ENCODE measurements at regions not wholly inside any gene's neighbourhood (a gene's known extent, or its start where the extent isn't known, plus 50 kb on each side); places are given as distances from the start of the nearest gene placed in this dataset.

- Histone ChIP-seq H3K36me3 (ENCODE audit: insufficient read depth, low read length) (no peaks in the 10 kb centered on the region), H3K9me3 (ENCODE audit: control insufficient read depth, insufficient read depth, low read length) (no peaks in the 10 kb centered on the region), H3K4me1 (ENCODE audit: insufficient read depth, low read length) (no peaks in the 10 kb centered on the region), H3K9ac (ENCODE audit: low read depth, low read length) (no peak overlapping the region)
Observed at GRCh38 chr7:1361756-1362125, 97.5 kb downstream of the MICALL2 start.

- no peaks in the 10 kb centered on the region for H3K4me1 ChIP-seq (ENCODE audit: insufficient read depth, low read length)
Observed at GRCh38 chr7:1362301-1362700, 97.0 kb downstream of the MICALL2 start.

DNA sequence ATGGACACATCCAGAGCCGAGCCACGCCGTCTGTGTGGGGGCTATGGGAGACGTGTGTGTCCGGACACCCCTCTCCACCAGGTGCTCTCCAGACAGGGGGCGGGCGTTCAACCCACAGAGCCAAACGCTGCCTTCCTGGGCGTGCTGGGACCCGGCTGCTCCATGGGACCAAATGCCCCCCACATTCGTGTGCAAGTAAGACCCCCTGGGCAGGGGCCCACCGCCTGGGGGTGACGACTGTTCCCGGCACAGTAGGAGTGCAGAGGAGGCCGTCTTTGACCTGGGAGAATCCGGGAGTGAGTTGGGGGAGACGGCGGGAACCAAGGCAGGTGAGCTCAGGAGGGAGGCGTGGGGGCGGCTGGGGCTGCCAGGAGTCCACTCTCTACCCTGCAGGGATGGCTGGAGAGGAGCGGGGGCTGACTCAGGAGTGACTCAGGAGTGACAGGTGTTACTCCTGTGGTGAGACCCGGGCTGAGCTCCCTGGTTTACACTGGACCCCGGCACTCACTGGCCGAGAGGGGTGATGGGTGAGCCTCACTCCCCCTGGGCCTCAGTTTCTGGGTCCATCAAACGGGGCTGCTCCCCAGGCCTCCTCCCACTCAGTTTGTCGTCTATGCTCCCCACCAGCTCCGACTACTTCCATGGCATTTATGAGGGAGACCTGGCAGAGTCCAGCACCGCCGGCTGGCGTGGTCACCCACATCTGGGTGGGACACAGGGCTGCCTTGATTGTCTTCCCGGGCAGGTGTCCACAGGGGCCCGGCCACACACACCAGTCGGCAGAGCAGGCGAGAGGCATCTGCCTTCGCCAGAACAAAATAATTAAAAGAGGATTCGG, 95.0 kb downstream of the MICALL2 start:
- Histone ChIP-seq H3K4me1 (ENCODE audit: insufficient read depth, low read length) (peaks cover 4% of the 10 kb centered on the region; the same call in 1 of the 2 replicates), H3K9ac (ENCODE audit: low read depth, low read length) (no peak overlapping the region), H3K9me3 (ENCODE audit: control insufficient read depth, insufficient read depth, low read length) (no peaks in the 10 kb centered on the region), H3K36me3 (ENCODE audit: insufficient read depth, low read length) (no peaks in the 10 kb centered on the region)

More at GRCh38 chr7:1362301-1362700, 97.0 kb downstream of the MICALL2 start:
- Histone ChIP-seq H3K9ac (ENCODE audit: low read depth, low read length) (no peak overlapping the region), H3K36me3 (ENCODE audit: insufficient read depth, low read length) (no peaks in the 10 kb centered on the region), H3K9me3 (ENCODE audit: control insufficient read depth, insufficient read depth, low read length) (no peaks in the 10 kb centered on the region)

DNA sequence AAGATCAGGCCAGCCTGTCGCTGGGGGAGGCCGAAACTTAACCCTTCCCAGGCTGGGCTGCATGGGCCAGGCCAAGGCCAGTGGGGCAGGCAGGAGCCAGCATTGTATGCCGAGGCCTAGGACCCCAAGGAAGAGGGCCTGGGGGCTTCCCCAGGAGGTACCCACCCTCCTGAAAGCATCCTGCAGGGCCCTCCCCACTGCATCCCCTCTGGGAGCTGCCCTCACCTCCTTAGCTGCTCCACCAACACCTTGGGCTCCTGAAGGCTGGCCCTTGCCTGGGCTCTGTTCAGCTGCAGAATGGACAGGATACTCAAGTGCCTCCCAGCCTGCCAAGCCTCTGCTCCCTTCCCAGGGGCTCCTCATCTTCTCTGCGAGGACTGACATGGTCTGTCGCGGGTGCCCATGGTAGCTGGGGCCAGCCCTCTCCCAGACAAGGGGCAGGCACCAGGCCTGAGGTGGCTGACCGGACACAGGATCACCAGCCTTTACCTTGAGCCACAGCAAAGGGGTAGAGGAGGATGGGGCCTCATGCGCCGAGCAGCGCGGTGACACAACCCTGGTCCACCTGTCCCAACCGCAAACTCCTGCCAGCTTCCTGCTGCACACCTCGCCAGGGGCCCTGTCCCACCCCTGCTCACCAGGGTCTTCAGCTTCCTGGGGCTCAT, 94.2 kb downstream of the MICALL2 start:
- Histone ChIP-seq H3K4me1 (ENCODE audit: insufficient read depth, low read length) (peaks cover 4% of the 10 kb centered on the region; the same call in 1 of the 2 replicates), H3K36me3 (ENCODE audit: insufficient read depth, low read length) (no peaks in the 10 kb centered on the region), H3K9ac (ENCODE audit: low read depth, low read length) (no peak overlapping the region), H3K9me3 (ENCODE audit: control insufficient read depth, insufficient read depth, low read length) (no peaks in the 10 kb centered on the region)

DNA sequence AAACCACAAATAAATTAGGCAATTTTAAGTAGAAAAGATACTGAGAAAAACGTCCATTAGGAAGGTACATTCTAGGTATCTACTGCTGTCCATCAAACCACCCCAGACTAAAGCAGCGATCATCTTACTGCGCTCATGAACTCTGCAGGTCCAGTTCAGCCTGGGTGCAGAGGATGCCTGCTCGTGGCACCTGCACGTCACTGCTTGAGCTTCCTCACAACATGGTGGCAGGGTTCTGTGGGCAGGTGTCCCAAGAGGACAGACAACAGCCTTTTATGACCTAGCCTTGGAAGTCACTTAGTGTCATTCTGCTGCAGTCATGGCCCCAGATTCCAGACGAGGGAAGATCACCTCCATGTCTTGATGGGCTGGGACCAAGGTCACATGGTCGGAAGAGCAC, 93.4 kb downstream of the MICALL2 start:
- no peaks in the 10 kb centered on the region for H3K36me3 ChIP-seq (ENCODE audit: insufficient read depth, low read length)
- H3K9ac ChIP-seq (ENCODE audit: low read depth, low read length) = no peak overlapping the region
- no peaks in the 10 kb centered on the region for H3K9me3 ChIP-seq (ENCODE audit: control insufficient read depth, insufficient read depth, low read length)
- H3K4me1 ChIP-seq (ENCODE audit: insufficient read depth, low read length) = peaks cover 4% of the 10 kb centered on the region; the same call in 1 of the 2 replicates

GRCh38 chr7:1366801-1367405, 92.4 kb downstream of the MICALL2 start:
- Histone ChIP-seq H3K36me3 (ENCODE audit: insufficient read depth, low read length) (no peaks in the 10 kb centered on the region), H3K4me1 (ENCODE audit: insufficient read depth, low read length) (peaks cover 4% of the 10 kb centered on the region; the same call in 1 of the 2 replicates), H3K9ac (ENCODE audit: low read depth, low read length) (no peak overlapping the region), H3K9me3 (ENCODE audit: control insufficient read depth, insufficient read depth, low read length) (no peaks in the 10 kb centered on the region)

DNA sequence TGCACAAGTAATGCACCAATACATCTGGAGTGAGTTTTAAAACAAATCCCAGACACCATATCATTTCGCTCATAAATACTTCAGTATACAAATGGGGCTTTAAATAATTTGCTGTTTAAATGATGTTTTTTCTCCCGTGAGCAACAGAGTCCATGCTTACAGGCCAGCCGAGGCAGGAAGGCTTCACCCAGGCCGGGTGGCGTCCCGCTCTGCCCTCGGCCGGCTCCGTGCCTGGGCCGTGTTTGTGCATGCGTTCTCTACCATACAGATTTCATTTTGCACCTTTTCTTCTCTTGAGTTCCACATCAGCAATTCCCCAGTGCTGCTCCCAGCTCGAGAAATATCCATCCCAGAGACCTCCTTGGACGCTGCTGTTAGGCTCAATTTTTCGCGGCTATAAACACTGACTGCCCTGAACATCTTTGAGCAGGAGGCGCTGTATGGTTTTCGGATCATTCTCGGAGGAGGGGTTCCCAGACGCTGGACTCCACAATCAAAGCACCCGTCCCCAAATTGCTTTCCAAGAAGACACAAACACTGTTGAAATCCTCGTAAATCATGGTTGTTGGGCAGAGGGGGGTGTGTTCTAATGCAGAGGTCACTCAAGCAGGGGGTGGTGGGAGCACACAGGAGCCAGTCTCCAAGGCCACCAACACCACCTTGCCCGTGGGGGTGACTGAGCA, 91.6 kb downstream of the MICALL2 start:
- no peak overlapping the region for H3K9ac ChIP-seq (ENCODE audit: low read depth, low read length)
- no peaks in the 10 kb centered on the region for H3K9me3 ChIP-seq (ENCODE audit: control insufficient read depth, insufficient read depth, low read length)
- peaks cover 4% of the 10 kb centered on the region; the same call in 1 of the 2 replicates for H3K4me1 ChIP-seq (ENCODE audit: insufficient read depth, low read length)
- no peaks in the 10 kb centered on the region for H3K36me3 ChIP-seq (ENCODE audit: insufficient read depth, low read length)

DNA sequence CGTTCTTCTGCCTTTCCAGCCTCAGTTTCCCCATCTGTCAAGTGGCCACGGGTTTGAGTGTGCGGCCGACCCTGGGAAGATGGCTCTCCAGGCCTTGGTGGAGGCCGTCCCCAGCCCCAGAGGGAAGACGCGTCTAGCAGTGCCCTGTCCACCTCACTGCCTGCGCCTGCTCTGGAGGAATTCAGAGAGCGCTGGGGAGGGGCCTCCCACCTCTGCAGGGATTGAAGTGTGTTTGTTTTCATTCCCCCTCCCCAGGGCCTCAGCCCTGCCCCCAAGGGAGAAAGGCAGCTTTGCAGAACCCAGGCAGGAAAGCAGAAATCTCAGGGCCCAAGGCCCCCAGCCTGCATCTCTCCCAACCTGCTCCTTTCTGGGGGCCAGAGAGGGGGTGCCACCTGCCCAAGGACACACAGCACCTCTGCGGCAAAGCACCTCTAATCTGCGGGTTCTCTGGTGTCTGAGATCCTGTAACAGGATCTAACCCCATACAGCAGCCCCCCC, 91.0 kb downstream of the MICALL2 start:
- no peak overlapping the region; the same call in 1 of the 2 replicates for H3K9ac ChIP-seq (ENCODE audit: low read depth, low read length)
- H3K4me1 ChIP-seq (ENCODE audit: insufficient read depth, low read length) = peaks cover 4% of the 10 kb centered on the region; the same call in 1 of the 2 replicates
- no peaks in the 10 kb centered on the region for H3K36me3 ChIP-seq (ENCODE audit: insufficient read depth, low read length)
- no peaks in the 10 kb centered on the region for H3K9me3 ChIP-seq (ENCODE audit: control insufficient read depth, insufficient read depth, low read length)

- no peaks in the 10 kb centered on the region for H3K9me3 ChIP-seq (ENCODE audit: control insufficient read depth, insufficient read depth, low read length)
- peaks cover 4% of the 10 kb centered on the region; the same call in 1 of the 2 replicates for H3K4me1 ChIP-seq (ENCODE audit: insufficient read depth, low read length)
- no peaks in the 10 kb centered on the region for H3K36me3 ChIP-seq (ENCODE audit: insufficient read depth, low read length)
- H3K9ac ChIP-seq (ENCODE audit: low read depth, low read length) = peak overlapping the region; percentile 53; the same call in 1 of the 2 replicates
Observed at GRCh38 chr7:1368682-1369571, 90.3 kb downstream of the MICALL2 start.

GRCh38 chr7:1369916-1370657, 89.2 kb downstream of the MICALL2 start:
- Histone ChIP-seq H3K9ac (ENCODE audit: low read depth, low read length) (no peak overlapping the region), H3K4me1 (ENCODE audit: insufficient read depth, low read length) (peaks cover 4% of the 10 kb centered on the region; the same call in 1 of the 2 replicates), H3K36me3 (ENCODE audit: insufficient read depth, low read length) (no peaks in the 10 kb centered on the region), H3K9me3 (ENCODE audit: control insufficient read depth, insufficient read depth, low read length) (no peaks in the 10 kb centered on the region)

GRCh38 chr7:1370738-1371137, 88.5 kb downstream of the MICALL2 start:
- no peaks in the 10 kb centered on the region for H3K9me3 ChIP-seq (ENCODE audit: control insufficient read depth, insufficient read depth, low read length)
- H3K36me3 ChIP-seq (ENCODE audit: insufficient read depth, low read length) = no peaks in the 10 kb centered on the region
- H3K4me1 ChIP-seq (ENCODE audit: insufficient read depth, low read length) = peaks cover 4% of the 10 kb centered on the region; the same call in 1 of the 2 replicates
- no peak overlapping the region for H3K9ac ChIP-seq (ENCODE audit: low read depth, low read length)

DNA sequence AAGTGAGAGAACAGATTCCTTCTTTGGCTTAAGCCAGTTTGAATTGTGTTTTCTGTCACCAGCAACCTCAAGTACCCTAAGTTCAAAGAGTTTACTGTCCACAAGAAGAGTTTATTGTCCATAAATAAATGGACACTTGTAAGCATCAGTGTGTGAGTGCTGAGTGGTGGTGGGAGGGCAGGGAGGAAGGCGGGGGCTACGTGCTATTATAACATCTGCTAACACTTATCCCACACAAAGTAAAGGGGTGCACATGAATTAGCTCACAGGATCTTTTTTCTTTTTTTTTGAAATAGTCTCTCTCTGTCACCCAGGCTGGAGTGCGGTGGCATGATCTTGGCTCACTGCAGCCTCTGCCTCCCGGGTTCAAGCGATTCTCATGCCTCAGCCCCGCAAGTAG, 87.2 kb downstream of the MICALL2 start:
- Histone ChIP-seq H3K9ac (ENCODE audit: low read depth, low read length) (no peak overlapping the region), H3K36me3 (ENCODE audit: insufficient read depth, low read length) (no peaks in the 10 kb centered on the region), H3K9me3 (ENCODE audit: control insufficient read depth, insufficient read depth, low read length) (no peaks in the 10 kb centered on the region), H3K4me1 (ENCODE audit: insufficient read depth, low read length) (peaks cover 4% of the 10 kb centered on the region; the same call in 1 of the 2 replicates)
